Ishikawa (cell line): ENCODE measurements at regions not wholly inside any gene's neighbourhood (a gene's known extent, or its start where the extent isn't known, plus 50 kb on each side); places are given as distances from the start of the nearest gene placed in this dataset.

Experiments used
- CEBPB ChIP-seq: IDR thresholded peaks from 2 replicates; pipeline ENCODE4 v1.6.1; 2012
- EP300 ChIP-seq: IDR thresholded peaks from 2 replicates; pipeline ENCODE4 v1.6.1; 2012; ENCODE audit warnings: borderline replicate concordance
- MAX ChIP-seq: IDR thresholded peaks from 2 replicates; pipeline ENCODE4 v1.6.1; 2012
- REST ChIP-seq: IDR thresholded peaks from 2 replicates; pipeline ENCODE4 v1.6.1; 2012; ENCODE audit warnings: low read depth, mild to moderate bottlenecking
- TAF1 ChIP-seq: IDR thresholded peaks from 2 replicates; pipeline ENCODE4 v1.6.1; 2012; ENCODE audit warnings: low read depth, mild to moderate bottlenecking

GRCh38 chr9:119974026-119974425 is 604.8 kb upstream of the BRINP1 start:
- TF ChIP-seq EP300: no peak
- TF ChIP-seq CEBPB: no peak
- TF ChIP-seq REST: no peak
- TF ChIP-seq MAX: no peak
- TF ChIP-seq TAF1: no peak
